GM19023 (cell line): ENCODE measurements at regions not wholly inside any gene's neighbourhood (a gene's known extent, or its start where the extent isn't known, plus 50 kb on each side); places are given as distances from the start of the nearest gene placed in this dataset.

Source experiments
- ATAC-seq: cut with Tn5 transposase; IDR thresholded peaks from one replicate; pipeline ENCODE4 v1.9.1; 2021; ENCODE audit warnings: mild to moderate bottlenecking, moderate library complexity; ENCODE audit not compliant: unreplicated experiment

DNA sequence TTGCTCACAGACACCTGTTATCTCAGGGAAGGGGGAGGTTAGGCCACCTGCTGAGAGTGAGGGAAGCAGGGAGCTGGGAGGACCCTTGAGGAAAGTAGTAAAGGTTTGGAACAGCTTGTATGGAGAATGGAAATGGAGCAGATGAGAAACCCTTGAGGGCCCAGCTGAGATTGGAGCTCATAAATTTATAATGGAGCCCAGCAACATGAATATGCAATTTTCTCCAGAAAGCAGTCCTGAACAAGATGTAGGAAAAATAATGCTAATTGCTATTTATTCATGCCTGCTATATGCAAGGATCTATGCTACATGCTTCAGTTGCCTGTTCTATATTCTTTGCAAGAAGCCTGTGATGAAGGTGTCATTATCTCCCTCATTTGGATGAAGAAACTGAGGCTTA, 67.5 kb upstream of the LEF1 start:
- ATAC-seq: no peak

DNA sequence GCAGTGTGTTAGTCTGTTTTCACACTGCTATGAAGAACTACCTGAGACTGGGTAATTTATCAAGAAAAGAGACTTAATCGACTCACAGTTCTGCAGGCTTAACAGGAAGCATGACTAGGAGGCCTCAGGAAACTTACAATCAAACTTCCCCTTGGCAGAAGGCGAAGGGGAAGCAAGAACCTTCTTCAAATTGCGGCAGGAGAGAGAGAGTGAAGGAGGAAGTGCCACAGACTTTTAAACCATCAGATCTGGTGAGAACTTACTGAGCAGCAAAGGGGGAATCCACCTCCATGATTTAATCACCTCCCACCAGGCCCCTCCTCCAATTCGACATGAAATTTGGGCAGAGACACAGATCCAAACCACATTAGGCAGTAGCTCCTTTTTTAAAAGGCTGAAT, 59.2 kb upstream of the LEF1 start:
- ATAC-seq: no peak

DNA sequence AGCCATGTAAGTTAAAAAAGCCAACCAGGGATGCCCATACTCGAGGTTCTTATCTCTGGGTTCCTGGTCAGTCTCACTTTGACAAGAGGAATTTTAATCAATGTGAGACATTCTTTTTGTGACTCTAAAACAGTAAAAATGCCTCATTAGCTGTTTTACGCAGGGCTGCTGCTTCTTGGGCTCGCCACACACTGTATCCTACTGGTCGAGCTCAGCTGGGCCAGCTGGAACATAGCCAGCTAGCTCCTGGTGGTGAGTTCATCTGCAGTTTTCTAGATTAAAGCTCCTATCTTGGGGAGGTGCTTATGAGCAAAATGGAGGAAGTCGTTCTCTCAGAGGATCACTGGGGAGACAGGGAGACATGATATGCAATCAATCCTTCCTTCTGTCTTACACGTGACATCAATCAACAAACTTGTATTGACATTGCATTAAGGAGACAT, 55.9 kb upstream of the LEF1 start:
- no peak for ATAC-seq

DNA sequence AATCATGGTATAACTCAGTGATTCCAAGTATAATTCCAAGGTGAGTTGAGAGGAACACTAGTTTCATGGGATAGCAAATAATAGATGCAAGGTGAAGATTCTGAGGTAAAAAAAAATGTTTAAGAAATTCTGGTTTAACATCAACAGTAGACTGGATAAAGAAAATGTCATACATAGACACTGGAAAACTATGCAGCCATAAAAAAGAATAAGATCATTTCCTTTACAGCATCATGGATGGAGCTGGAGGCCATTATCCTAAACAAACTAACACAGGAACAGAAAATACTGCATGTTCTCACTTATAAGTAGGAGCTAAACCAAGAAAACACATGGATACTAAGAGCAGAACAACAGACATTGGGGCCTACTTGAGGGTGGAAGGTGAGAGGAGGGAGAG, 54.6 kb upstream of the LEF1 start:
- no peak for ATAC-seq

DNA sequence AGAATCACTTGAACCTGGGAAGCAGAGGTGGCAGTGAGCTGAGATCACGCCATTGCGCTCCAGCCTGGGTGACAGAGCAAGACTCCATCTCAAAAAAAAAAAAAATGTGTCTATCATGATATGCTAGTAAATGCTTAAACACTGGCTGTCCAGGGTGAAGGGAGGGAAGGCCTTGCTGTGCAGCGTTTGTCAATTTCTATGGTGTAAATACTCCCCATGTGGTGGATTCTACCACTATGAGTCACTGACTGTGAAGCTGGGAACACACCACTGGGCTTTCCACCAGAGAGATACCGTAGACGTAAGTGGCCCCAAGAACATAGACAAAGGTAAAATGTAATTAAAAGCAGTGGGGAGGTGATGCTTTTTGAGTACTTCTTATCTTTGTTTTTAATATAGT, 51.3 kb upstream of the LEF1 start:
- no peak for ATAC-seq
